Immature natural killer cell (primary cell): ENCODE measurements at regions not wholly inside any gene's neighbourhood (a gene's known extent, or its start where the extent isn't known, plus 50 kb on each side); places are given as distances from the start of the nearest gene placed in this dataset.
"Not testable (repeated sequence)": the region's sequence is repeated elsewhere in the genome, so short reads cannot be mapped to it uniquely, and the experiment has no call there.

ENCODE experiments used
- DNase-seq, 3 donors: peaks; one replicate each; pipeline ENCODE4 v3.0.0; 2022; ENCODE audit warnings: mixed read lengths in 1 of 3
- H3K27ac Mint-ChIP-seq, 6 donors: one replicate each; pipeline ENCODE4 v1.8.0; 2020; ENCODE audit warnings: mixed read lengths in 6 of 6, mild to moderate bottlenecking in 5 of 6, inconsistent platforms in 4 of 6, moderate library complexity in 3 of 6
- H3K27me3 Mint-ChIP-seq, 3 donors: one replicate each; pipeline ENCODE4 v1.8.0; 2020 to 2021; ENCODE audit warnings: low read depth in 3 of 3, mild to moderate bottlenecking in 3 of 3, mixed read lengths in 3 of 3, moderate library complexity in 3 of 3, inconsistent platforms in 1 of 3
- H3K36me3 Mint-ChIP-seq, 3 donors: one replicate each; pipeline ENCODE4 v1.8.0; 2020; ENCODE audit warnings: mixed read lengths in 3 of 3, inconsistent platforms in 2 of 3, mild to moderate bottlenecking in 2 of 3
- H3K4me1 Mint-ChIP-seq, 2 donors: one replicate each; pipeline ENCODE4 v1.8.0; 2020; ENCODE audit warnings: inconsistent platforms in 2 of 2, mild to moderate bottlenecking in 2 of 2, mixed read lengths in 2 of 2, moderate library complexity in 1 of 2
- H3K4me3 Mint-ChIP-seq, 5 donors: one replicate each; pipeline ENCODE4 v1.8.0; 2020; ENCODE audit warnings: mild to moderate bottlenecking in 5 of 5, mixed read lengths in 5 of 5, inconsistent platforms in 3 of 5, moderate library complexity in 3 of 5
- H3K9me3 Mint-ChIP-seq, 6 donors: one replicate each; pipeline ENCODE4 v1.8.0; 2020; ENCODE audit warnings: mild to moderate bottlenecking in 6 of 6, mixed read lengths in 6 of 6, inconsistent platforms in 4 of 6, moderate library complexity in 3 of 6

DNA sequence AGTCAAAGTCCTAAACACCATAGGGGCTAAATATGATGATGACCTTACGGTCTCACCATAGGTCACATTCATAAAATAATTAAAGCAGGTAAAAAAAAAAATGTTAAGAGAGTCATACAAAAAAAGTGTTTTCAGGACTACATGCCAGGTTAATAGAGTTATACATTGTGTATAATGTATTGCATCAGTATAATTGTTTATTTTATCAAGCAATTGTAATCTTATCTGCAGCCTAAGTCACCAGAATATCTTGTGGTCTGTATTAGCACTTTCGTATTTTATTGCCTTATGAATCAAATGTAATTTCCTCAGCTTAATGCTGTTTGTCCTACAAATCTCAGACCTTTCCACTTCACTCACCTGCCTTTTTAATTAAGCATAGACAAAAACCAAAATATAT, 972.9 kb upstream of the PCDH20 start:
- H3K27me3 Mint-ChIP-seq, result peaks cover 0 to 3% (median 0%) of the 10 kb centered on the region in 3 donors
- peaks cover 0 to 38% (median 11%) of the 10 kb centered on the region in 6 donors for H3K9me3 Mint-ChIP-seq
- no peak overlapping the region for H3K27ac Mint-ChIP-seq
- H3K36me3 Mint-ChIP-seq, result no peaks in the 10 kb centered on the region
- DNase-seq, result no peak
- no peaks in the 10 kb centered on the region for H3K4me1 Mint-ChIP-seq
- H3K4me3 Mint-ChIP-seq, result no peak overlapping the region

DNA sequence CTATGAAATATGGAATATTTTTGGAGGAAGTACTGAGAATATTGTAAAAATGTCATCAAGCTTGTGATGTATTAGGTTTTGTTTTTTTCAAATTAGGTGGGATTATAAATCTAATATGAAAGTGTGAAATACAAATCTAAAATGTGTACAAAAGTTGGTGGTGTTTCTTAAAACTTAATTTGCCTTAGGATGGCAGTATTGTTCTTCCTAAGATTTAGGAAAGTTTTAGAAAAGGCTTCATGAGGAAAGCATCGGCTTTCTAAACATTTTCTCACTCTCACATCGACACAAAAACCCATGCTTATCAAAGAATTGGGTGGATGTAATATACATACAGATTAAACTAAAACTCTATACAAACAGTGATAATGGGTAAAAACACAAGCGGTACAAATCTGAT, 972.0 kb upstream of the PCDH20 start:
- Mint-ChIP-seq H3K27me3 (peaks cover 0 to 3% (median 0%) of the 10 kb centered on the region in 3 donors), H3K27ac (no peak overlapping the region), H3K4me3 (no peak overlapping the region), H3K4me1 (no peaks in the 10 kb centered on the region), H3K9me3 (peaks cover 0 to 32% (median 13%) of the 10 kb centered on the region in 6 donors), H3K36me3 (no peaks in the 10 kb centered on the region)
- no peak for DNase-seq

DNA sequence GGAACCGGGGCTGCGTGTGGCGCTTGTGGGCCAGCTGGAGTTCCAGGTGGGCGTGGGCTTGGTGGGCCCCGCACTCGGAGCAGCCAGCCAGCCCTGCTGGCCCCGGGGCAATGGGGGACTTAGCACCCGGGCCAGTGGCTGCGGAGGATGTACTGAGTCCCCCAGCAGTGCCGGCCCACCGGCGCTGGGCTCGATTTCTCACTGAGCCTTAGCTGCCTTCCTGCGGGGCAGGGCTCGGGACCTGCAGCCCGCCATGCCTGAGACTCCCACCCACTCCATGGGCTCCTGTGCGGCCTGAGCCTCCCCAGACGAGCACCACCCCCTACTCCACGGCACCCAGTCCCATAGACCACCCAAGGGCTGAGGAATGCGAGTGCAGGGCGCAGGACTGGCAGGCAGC, 963.6 kb upstream of the PCDH20 start:
- H3K4me3 Mint-ChIP-seq, H3K27ac Mint-ChIP-seq, H3K36me3 Mint-ChIP-seq, H3K27me3 Mint-ChIP-seq, DNase-seq, H3K4me1 Mint-ChIP-seq: not testable (repeated sequence)
- H3K9me3 Mint-ChIP-seq, result peaks cover 0 to 36% (median 10%) of the 10 kb centered on the region in 6 donors

DNA sequence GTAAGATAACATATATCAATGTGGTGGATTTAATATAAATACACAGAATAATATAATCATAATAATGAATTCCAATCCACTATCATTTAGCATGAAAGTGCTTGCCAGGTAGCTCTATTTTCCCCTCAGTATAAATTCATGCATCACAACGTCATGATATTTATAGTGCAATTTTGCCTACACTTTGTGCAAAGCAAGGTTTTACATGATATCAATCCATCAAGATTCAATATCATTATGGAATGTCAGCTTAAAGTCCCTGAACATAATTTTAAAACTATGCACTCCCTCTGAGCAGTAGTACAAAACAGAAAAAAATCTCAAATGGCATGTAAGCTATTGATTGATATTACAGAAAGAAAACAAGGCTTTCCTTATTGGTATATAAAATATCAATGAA, 962.2 kb upstream of the PCDH20 start:
- Mint-ChIP-seq H3K27me3 (no peaks in the 10 kb centered on the region), H3K27ac (no peak overlapping the region), H3K9me3 (peaks cover 0 to 33% (median 11%) of the 10 kb centered on the region in 6 donors), H3K36me3 (no peaks in the 10 kb centered on the region), H3K4me1 (no peaks in the 10 kb centered on the region), H3K4me3 (no peak overlapping the region)
- no peak for DNase-seq

DNA sequence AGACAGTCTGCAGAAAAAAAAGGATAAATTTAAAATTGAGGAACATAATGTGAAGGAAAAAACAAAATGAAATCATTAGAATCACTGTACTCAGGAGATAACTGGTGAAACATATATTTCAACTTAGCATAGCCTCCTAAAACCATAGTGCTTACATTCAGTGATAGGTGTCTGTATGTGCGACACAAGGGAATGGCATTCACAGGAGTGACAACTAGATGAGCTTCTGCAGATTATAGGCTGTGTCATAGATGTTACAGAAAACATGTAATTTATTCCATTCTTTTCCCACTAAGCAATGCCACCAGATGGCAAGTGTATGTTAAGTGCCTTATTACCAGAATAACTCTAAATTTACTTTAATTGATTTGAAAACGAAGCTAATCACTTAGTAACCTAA, 960.0 kb upstream of the PCDH20 start:
- Mint-ChIP-seq H3K36me3 (no peaks in the 10 kb centered on the region), H3K9me3 (peaks cover 0 to 18% (median 3%) of the 10 kb centered on the region in 6 donors), H3K4me1 (no peaks in the 10 kb centered on the region), H3K27ac (no peak overlapping the region), H3K27me3 (no peaks in the 10 kb centered on the region), H3K4me3 (no peak overlapping the region)
- DNase-seq, result no peak

DNA sequence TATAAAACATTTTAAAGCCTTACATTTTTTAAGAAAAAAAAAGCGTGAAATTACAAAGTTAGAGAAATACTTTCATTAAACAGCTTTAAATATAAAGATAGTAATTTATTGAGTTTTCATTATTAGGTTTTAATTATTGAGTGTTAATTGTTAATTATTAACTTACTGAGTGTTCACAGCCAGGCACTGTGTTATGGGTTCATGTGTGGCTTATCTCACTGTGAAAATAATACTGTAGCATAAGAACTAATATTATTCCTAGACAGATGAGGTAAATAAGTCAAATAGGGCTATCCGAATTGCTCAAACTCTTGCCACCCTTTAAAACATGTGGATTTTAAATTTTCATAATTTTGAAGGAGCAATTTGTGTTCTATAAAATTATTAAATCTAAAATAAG, 956.1 kb upstream of the PCDH20 start:
- Mint-ChIP-seq H3K9me3 (peaks cover 4 to 17% (median 8%) of the 10 kb centered on the region in 6 donors), H3K4me1 (no peaks in the 10 kb centered on the region), H3K27me3 (no peaks in the 10 kb centered on the region), H3K36me3 (no peaks in the 10 kb centered on the region), H3K27ac (no peak overlapping the region), H3K4me3 (no peak overlapping the region)
- no peak for DNase-seq

DNA sequence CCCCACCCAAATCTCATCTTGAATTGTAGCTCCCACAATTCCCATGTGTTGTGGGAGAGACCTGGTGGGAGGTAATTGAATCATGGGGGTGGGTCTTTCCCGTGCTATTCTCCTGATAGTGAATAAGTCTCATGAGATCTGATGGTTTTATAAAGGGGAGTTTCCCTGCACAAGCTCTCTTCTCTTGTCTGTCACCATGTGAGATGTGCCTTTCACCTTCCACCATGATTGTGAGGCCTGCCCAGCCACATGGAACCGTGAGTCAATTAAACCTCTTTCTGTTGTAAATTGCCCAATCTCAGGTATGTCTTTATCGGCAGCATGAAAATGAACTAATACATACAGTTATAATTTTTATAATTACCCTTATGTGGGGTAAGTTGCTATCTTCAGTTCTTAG, 952.3 kb upstream of the PCDH20 start:
- not testable (repeated sequence) for H3K36me3 Mint-ChIP-seq, H3K4me1 Mint-ChIP-seq, H3K4me3 Mint-ChIP-seq

DNA sequence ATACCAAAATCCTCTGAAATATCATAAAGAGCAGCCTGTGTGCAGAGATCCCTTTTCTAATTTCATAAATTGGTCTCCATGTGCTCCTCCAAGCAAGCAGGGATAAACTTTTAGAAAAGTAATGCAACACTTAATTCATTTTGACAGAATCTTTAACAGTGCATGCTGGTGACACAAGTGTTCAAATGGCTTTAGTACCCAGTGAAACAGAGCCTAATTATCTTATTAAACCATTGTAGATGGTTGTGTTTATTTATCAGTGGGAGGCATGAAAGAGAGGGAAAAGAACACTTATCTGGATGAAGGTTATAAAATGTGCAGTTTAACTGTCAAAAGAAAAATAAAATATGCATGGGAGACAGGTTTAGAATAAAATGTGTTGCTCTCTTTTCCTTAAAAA, 945.0 kb upstream of the PCDH20 start:
- Mint-ChIP-seq H3K4me3 (no peak overlapping the region), H3K27ac (no peak overlapping the region), H3K36me3 (no peaks in the 10 kb centered on the region), H3K9me3 (peaks cover 0 to 16% (median 9%) of the 10 kb centered on the region in 6 donors), H3K4me1 (no peaks in the 10 kb centered on the region), H3K27me3 (no peaks in the 10 kb centered on the region)
- no peak for DNase-seq

More for the DNA sequence above, 952.3 kb upstream of the PCDH20 start:
- not testable (repeated sequence) for DNase-seq, H3K27ac Mint-ChIP-seq, H3K27me3 Mint-ChIP-seq
- peaks cover 6 to 26% (median 11%) of the 10 kb centered on the region in 6 donors for H3K9me3 Mint-ChIP-seq

DNA sequence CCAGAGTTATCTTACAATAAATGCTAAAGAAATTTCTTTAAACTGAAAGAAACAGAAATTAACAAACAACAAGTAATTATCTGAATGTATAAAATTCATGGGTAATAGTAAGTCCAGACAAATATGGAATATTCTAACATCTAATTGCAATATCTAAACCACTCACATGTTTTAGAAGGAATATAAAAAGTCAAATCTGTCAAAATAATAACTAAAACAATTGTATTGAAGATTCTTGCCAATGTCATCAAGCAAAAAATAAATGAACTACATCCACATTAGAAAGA, 942.9 kb upstream of the PCDH20 start:
- H3K36me3 Mint-ChIP-seq, result no peaks in the 10 kb centered on the region
- no peaks in the 10 kb centered on the region for H3K4me1 Mint-ChIP-seq
- H3K9me3 Mint-ChIP-seq, result peaks cover 0 to 19% (median 12%) of the 10 kb centered on the region in 6 donors
- H3K4me3 Mint-ChIP-seq, result no peak overlapping the region
- no peak for DNase-seq
- H3K27ac Mint-ChIP-seq, result no peak overlapping the region
- H3K27me3 Mint-ChIP-seq, result no peaks in the 10 kb centered on the region

DNA sequence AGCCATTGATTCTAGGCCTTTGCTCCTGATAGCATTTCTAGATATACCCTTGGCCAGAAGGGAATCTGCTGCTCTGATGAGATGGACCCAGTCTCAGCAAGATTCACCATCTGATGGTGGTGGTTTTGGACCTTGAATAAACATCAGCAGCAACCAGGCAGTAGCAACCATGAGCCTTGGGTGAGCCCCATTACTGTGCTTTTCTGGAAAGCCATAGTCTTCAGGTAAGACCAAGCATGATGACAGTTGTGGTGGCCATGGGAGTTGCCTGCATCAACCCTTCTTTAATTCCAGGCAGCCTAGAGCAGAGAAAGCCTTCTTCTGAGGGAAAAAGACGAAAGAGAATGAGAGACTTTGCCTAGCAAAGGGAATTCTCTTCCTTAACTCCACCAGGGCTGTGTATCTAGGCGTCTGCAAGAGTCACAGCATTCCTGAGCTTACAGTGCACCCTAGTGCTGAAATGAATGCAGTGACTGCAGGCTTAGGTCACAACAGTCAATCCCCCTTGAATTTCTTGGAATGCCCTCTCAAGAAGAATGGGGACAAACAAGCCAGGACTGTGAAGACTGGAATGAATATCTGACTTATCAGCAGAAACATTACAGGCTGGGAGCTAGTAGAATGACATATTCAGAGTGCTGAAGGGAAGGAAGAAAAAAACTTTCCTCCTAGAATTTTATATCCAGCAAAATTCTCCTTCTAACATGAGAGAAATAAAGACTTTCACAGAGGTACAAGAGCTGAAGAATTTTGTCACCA, 942.4 kb upstream of the PCDH20 start:
- Mint-ChIP-seq H3K9me3 (peaks cover 1 to 19% (median 13%) of the 10 kb centered on the region in 6 donors), H3K27me3 (no peaks in the 10 kb centered on the region), H3K36me3 (no peaks in the 10 kb centered on the region), H3K4me3 (no peak overlapping the region), H3K27ac (no peak overlapping the region), H3K4me1 (no peaks in the 10 kb centered on the region)
- no peak for DNase-seq

DNA sequence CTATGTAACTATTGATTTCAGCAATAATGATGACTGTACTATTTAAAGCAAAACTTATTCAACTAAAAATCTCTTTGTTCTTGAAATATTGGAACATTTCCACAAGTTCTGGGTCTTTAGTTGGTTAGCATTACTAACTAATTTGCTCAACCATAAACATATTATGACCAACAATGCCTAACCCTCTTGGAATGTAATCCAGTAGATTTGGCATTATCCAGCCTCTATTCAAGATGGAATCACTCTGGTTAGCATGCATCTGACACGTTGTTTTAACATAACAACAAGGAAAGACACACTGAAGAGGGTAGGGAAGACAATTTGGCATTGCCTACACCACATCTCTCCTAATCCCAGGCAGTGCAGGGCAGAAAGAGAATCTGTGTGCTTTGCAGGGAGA, 941.3 kb upstream of the PCDH20 start:
- H3K4me1 Mint-ChIP-seq, result no peaks in the 10 kb centered on the region
- DNase-seq, result no peak
- H3K9me3 Mint-ChIP-seq, result peaks cover 6 to 21% (median 16%) of the 10 kb centered on the region in 6 donors
- H3K36me3 Mint-ChIP-seq, result no peaks in the 10 kb centered on the region
- H3K27me3 Mint-ChIP-seq, result no peaks in the 10 kb centered on the region
- H3K27ac Mint-ChIP-seq, result no peak overlapping the region
- no peak overlapping the region for H3K4me3 Mint-ChIP-seq

DNA sequence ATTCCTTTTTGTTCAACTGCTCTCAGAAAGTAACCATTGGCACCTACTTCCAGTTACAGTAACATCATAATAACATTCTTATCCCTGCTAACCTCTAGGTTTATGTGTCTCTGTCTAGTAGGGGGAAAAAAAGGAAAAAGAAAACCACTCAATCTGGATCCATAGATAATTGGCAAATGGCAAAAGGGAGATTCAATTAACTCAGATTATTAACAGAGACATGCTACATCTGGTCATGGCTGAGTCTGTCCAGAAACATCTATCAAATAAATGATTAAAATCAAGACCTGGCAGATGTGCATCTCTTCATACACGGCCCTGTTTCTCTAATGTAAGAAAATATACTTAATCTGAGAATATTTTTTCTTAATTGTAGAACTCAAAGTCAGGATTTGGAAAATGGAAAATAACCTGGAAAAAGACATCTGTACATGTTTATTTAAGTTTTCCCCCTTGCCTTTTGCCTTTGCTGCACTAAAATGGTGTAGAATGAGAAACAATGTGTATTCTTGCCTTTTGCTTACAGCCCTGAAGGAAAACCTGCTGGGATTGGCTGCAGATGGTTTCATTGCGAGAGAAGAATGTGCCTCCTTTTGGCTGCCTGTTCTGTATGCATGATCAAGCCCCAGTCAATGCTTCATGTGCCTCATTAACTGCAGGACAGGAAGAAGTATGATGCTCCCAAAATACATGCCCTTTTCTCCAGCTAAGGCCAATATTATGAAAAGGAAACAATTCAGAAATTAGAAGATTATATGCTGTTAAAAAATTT, 921.6 kb upstream of the PCDH20 start:
- peaks cover 2 to 23% (median 14%) of the 10 kb centered on the region in 6 donors for H3K9me3 Mint-ChIP-seq
- H3K4me1 Mint-ChIP-seq, result no peaks in the 10 kb centered on the region
- no peak for DNase-seq
- no peak overlapping the region for H3K4me3 Mint-ChIP-seq
- H3K27ac Mint-ChIP-seq, result no peak overlapping the region
- no peaks in the 10 kb centered on the region for H3K36me3 Mint-ChIP-seq
- no peaks in the 10 kb centered on the region for H3K27me3 Mint-ChIP-seq

DNA sequence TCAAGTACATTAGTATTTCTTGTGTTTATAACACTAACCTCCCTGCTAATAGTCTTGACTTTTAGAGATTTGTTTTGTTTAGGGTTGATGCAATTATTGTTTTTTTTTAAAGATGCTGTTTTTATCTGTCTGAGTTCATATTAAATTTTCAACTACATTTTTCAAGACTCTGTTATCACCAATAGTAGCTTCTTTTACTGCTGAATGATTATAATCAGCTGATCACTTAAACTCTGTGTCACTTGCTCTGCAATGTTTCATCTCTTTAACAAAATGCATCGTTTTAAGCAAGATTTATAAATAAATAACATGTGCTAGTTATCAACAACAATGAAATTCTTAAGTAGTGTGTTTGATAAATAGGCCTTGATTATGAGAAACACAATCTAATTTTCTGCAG, 920.9 kb upstream of the PCDH20 start:
- Mint-ChIP-seq H3K4me1 (no peaks in the 10 kb centered on the region), H3K4me3 (no peak overlapping the region), H3K36me3 (no peaks in the 10 kb centered on the region), H3K27me3 (no peaks in the 10 kb centered on the region), H3K27ac (no peak overlapping the region), H3K9me3 (peaks cover 4 to 23% (median 19%) of the 10 kb centered on the region in 6 donors)
- no peak for DNase-seq

DNA sequence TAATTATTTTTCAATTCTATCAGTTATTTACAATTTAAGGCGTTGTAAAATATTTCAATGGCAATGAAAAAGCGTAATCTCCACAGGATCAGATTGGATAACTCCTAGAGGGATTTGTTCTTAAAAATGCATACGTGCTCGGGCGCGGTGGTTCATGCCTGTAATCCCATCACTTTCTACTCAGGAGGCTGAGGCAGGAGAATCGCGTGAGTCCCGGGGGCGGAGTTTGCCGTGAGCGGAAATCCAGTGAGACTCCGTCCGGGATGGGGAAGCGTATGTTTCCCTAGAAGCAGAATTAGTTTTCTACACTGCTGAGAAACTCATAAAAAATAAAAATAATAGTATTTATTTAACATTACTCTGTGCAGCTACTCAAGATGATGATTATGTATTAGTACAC, 917.8 kb upstream of the PCDH20 start:
- no peak for DNase-seq
- Mint-ChIP-seq H3K27me3 (no peaks in the 10 kb centered on the region), H3K4me1 (no peaks in the 10 kb centered on the region), H3K27ac (no peak overlapping the region), H3K9me3 (peaks cover 6 to 30% (median 23%) of the 10 kb centered on the region in 6 donors), H3K36me3 (no peaks in the 10 kb centered on the region), H3K4me3 (no peak overlapping the region)

DNA sequence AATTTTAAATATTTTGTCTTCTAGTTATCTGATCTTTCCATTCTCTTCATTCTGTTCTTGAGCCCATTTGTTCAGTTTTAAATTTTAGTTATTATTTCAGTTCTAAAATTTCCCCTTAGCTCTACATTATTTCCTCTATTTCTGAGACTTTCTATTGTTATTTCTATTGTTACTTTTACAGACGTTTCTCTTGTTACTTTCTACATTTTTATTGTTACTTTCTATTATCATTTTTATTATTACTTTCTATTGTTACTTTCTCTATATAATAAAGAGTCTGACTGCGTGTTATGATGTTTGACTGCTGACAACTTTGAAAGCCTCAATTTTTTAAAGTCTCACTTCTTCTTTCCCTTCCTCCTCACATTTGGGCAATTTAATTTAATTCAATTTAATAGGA, 915.7 kb upstream of the PCDH20 start:
- H3K27ac Mint-ChIP-seq, result no peak overlapping the region
- DNase-seq, result no peak
- no peak overlapping the region for H3K4me3 Mint-ChIP-seq
- H3K4me1 Mint-ChIP-seq, result no peaks in the 10 kb centered on the region
- no peaks in the 10 kb centered on the region for H3K27me3 Mint-ChIP-seq
- no peaks in the 10 kb centered on the region for H3K36me3 Mint-ChIP-seq
- H3K9me3 Mint-ChIP-seq, result peaks cover 8 to 34% (median 25%) of the 10 kb centered on the region in 6 donors
